HFFc6 (cell line): ENCODE measurements at regions not wholly inside any gene's neighbourhood (a gene's known extent, or its start where the extent isn't known, plus 50 kb on each side); places are given as distances from the start of the nearest gene placed in this dataset.

ENCODE experiments used
- DNase-seq: peaks from one replicate; pipeline ENCODE4 v3.0.0-alpha.2; 2018
- H3K27ac Mint-ChIP-seq: 2 replicates; pipeline ENCODE4 v1.8.0; 2020; ENCODE audit warnings: mild to moderate bottlenecking, mixed read lengths
- H3K27me3 Mint-ChIP-seq: 2 replicates; pipeline ENCODE4 v1.8.0; 2021; ENCODE audit warnings: mild to moderate bottlenecking, moderate library complexity, mixed read lengths; ENCODE audit not compliant: insufficient read depth
- H3K36me3 Mint-ChIP-seq: 2 replicates; pipeline ENCODE4 v1.8.0; 2021; ENCODE audit warnings: low read depth, mixed read lengths
- H3K4me1 Mint-ChIP-seq: 2 replicates; pipeline ENCODE4 v1.8.0; 2020; ENCODE audit warnings: low read depth, mixed read lengths
- H3K4me3 Mint-ChIP-seq: 2 replicates; pipeline ENCODE4 v1.8.0; 2020; ENCODE audit warnings: mild to moderate bottlenecking, moderate library complexity, mixed read lengths
- H3K9me3 Mint-ChIP-seq: 2 replicates; pipeline ENCODE4 v1.8.0; 2020; ENCODE audit warnings: mild to moderate bottlenecking, mixed read lengths
- CTCF ChIP-seq: fragments of 200-600 bp; sonication (generic); IDR thresholded peaks from 2 replicates; pipeline ENCODE4 v1.5.0; 2021; ENCODE audit warnings: antibody characterized with exemption, mild to moderate bottlenecking

- Mint-ChIP-seq H3K9me3 (no peaks in the 10 kb centered on the region), H3K27ac (no peak overlapping the region), H3K4me1 (peaks cover 27% of the 10 kb centered on the region), H3K36me3 (peaks cover 4% of the 10 kb centered on the region; the same call in 1 of the 2 replicates), H3K27me3 (peaks cover 7% of the 10 kb centered on the region; the same call in 1 of the 2 replicates), H3K4me3 (no peak overlapping the region)
- TF ChIP-seq CTCF, result no peak
- DNase-seq, result no peak
Measured at GRCh38 chr15:66876421-66876730, 174.3 kb downstream of the SMAD6 start.

GRCh38 chr15:66876731-66877476, 174.9 kb downstream of the SMAD6 start:
- no peak for DNase-seq
- peaks cover 4% of the 10 kb centered on the region; the same call in 1 of the 2 replicates for H3K36me3 Mint-ChIP-seq
- no peak for TF ChIP-seq CTCF
- H3K9me3 Mint-ChIP-seq, result no peaks in the 10 kb centered on the region
- no peak overlapping the region for H3K4me3 Mint-ChIP-seq
- no peak overlapping the region for H3K27ac Mint-ChIP-seq
- H3K27me3 Mint-ChIP-seq, result peaks cover 7% of the 10 kb centered on the region; the same call in 1 of the 2 replicates
- peaks cover 31% of the 10 kb centered on the region for H3K4me1 Mint-ChIP-seq

GRCh38 chr15:66877477-66878271, 175.6 kb downstream of the SMAD6 start:
- H3K27ac Mint-ChIP-seq, result no peak overlapping the region
- H3K27me3 Mint-ChIP-seq, result peaks cover 7% of the 10 kb centered on the region; the same call in 1 of the 2 replicates
- H3K9me3 Mint-ChIP-seq, result no peaks in the 10 kb centered on the region
- peaks cover 4% of the 10 kb centered on the region; the same call in 1 of the 2 replicates for H3K36me3 Mint-ChIP-seq
- no peak for TF ChIP-seq CTCF
- peaks cover 33% of the 10 kb centered on the region for H3K4me1 Mint-ChIP-seq
- no peak for DNase-seq
- no peak overlapping the region for H3K4me3 Mint-ChIP-seq

GRCh38 chr15:66878761-66879160, 176.7 kb downstream of the SMAD6 start:
- Mint-ChIP-seq H3K36me3 (peaks cover 4% of the 10 kb centered on the region; the same call in 1 of the 2 replicates), H3K9me3 (no peaks in the 10 kb centered on the region), H3K27me3 (peaks cover 12% of the 10 kb centered on the region), H3K4me3 (no peak overlapping the region), H3K4me1 (peaks cover 42% of the 10 kb centered on the region), H3K27ac (no peak overlapping the region)
- no peak for TF ChIP-seq CTCF
- no peak for DNase-seq

GRCh38 chr15:66879531-66880368, 177.7 kb downstream of the SMAD6 start:
- no peak overlapping the region for H3K4me3 Mint-ChIP-seq
- no peak for DNase-seq
- peaks cover 12% of the 10 kb centered on the region for H3K27me3 Mint-ChIP-seq
- no peaks in the 10 kb centered on the region for H3K9me3 Mint-ChIP-seq
- H3K36me3 Mint-ChIP-seq, result peaks cover 4% of the 10 kb centered on the region; the same call in 1 of the 2 replicates
- TF ChIP-seq CTCF, result no peak
- H3K27ac Mint-ChIP-seq, result no peak overlapping the region
- H3K4me1 Mint-ChIP-seq, result peaks cover 52% of the 10 kb centered on the region
